HEK293 (cell line): ENCODE measurements at regions not wholly inside any gene's neighbourhood (a gene's known extent, or its start where the extent isn't known, plus 50 kb on each side); places are given as distances from the start of the nearest gene placed in this dataset.

Experiments
- CTCF ChIA-PET: fragments of 350-600 bp; formaldehyde crosslinking; extraction: SDS; loops from one replicate; lab custom pipeline; 2021; ENCODE audit warnings: antibody characterized with exemption; lab: Yijun Ruan, JAX
- POLR2A ChIA-PET: fragments of 300-600 bp; formaldehyde crosslinking; extraction: SDS; loops from one replicate; lab custom pipeline; 2020; ENCODE audit warnings: antibody characterized with exemption, inconsistent platforms; lab: Yijun Ruan, JAX
- H3K27ac ChIP-seq: fragments of 200-500 bp; sonication (Bioruptor generic); 2 replicates; pipeline ENCODE4 v1.5.1; 2014; ENCODE audit warnings: low read depth, low read length, control low read depth, inconsistent platforms; ENCODE audit errors: extremely low read depth
- H3K36me3 ChIP-seq, 2 experiments: fragments of 200-500 bp in 1 of 2; sonication (Bioruptor generic) in 1 of 2; 1 replicate in 1 of 2; 2 replicates in 1 of 2; pipeline ENCODE4 v1.5.1; 2014 to 2017; ENCODE audit warnings: inconsistent platforms in 2 of 2, low read length in 2 of 2; ENCODE audit not compliant: control insufficient read depth in 2 of 2, insufficient read depth in 1 of 2
- H3K4me1 ChIP-seq: fragments of 200-500 bp; sonication (Bioruptor generic); 2 replicates; pipeline ENCODE4 v1.5.1; 2014; ENCODE audit warnings: mild to moderate bottlenecking, low read length, inconsistent platforms; ENCODE audit not compliant: control insufficient read depth, insufficient read depth
- H3K4me3 ChIP-seq: 2 replicates; pipeline ENCODE4 v1.5.1; 2011; ENCODE audit warnings: low read depth, mild to moderate bottlenecking, control low read depth, low read length, moderate library complexity
- H3K9me3 ChIP-seq: fragments of 200-500 bp; sonication (Bioruptor generic); 2 replicates; pipeline ENCODE4 v1.5.1; 2014; ENCODE audit warnings: low read depth, low read length, inconsistent platforms; ENCODE audit not compliant: control insufficient read depth, insufficient read depth
- KLF9 ChIP-seq: fragments of 450-650 bp; formaldehyde crosslinking; IDR thresholded peaks from 2 replicates; pipeline ENCODE4 v1.5.1; 2016; ENCODE audit warnings: missing biosample characterization, missing genetic modification characterization, low read depth
- OVOL3 ChIP-seq: fragments of 450-650 bp; formaldehyde crosslinking; IDR thresholded peaks from 2 replicates; pipeline ENCODE4 v1.5.1; 2016; ENCODE audit warnings: missing biosample characterization, missing genetic modification characterization
- SCRT2 ChIP-seq: fragments of 450-650 bp; formaldehyde crosslinking; IDR thresholded peaks from 2 replicates; pipeline ENCODE4 v1.5.1; 2016; ENCODE audit warnings: missing biosample characterization, missing genetic modification characterization
- WT1 ChIP-seq: fragments of 450-650 bp; formaldehyde crosslinking; IDR thresholded peaks from 2 replicates; pipeline ENCODE4 v1.5.1; 2016; ENCODE audit warnings: missing biosample characterization, missing genetic modification characterization
- ZFHX2 ChIP-seq: fragments of 450-650 bp; formaldehyde crosslinking; conservative IDR thresholded peaks from 2 replicates; pipeline ENCODE4 v1.5.1; 2016; ENCODE audit warnings: missing biosample characterization, missing genetic modification characterization
- ZFP69B ChIP-seq: fragments of 450-650 bp; formaldehyde crosslinking; IDR thresholded peaks from 2 replicates; pipeline ENCODE4 v1.5.1; 2016; ENCODE audit warnings: missing biosample characterization, missing genetic modification characterization
- ZNF10 ChIP-seq: fragments of 450-650 bp; formaldehyde crosslinking; IDR thresholded peaks from 2 replicates; pipeline ENCODE4 v1.5.1; 2017; ENCODE audit warnings: missing biosample characterization, missing genetic modification characterization
- ZNF157 ChIP-seq: fragments of 450-650 bp; formaldehyde crosslinking; IDR thresholded peaks from 2 replicates; pipeline ENCODE4 v1.5.1; 2016; ENCODE audit warnings: missing biosample characterization, missing genetic modification characterization
- ZNF16 ChIP-seq: fragments of 450-650 bp; formaldehyde crosslinking; IDR thresholded peaks from 2 replicates; pipeline ENCODE4 v1.5.1; 2016; ENCODE audit warnings: low read depth, missing biosample characterization, missing genetic modification characterization
- ZNF184 ChIP-seq: fragments of 450-650 bp; IDR thresholded peaks from 2 replicates; pipeline ENCODE4 v1.5.1; 2018; ENCODE audit warnings: missing biosample characterization, mild to moderate bottlenecking, missing genetic modification characterization
- ZNF223 ChIP-seq: fragments of 450-650 bp; formaldehyde crosslinking; IDR thresholded peaks from 2 replicates; pipeline ENCODE4 v1.5.1; 2016; ENCODE audit warnings: missing biosample characterization, missing genetic modification characterization
- ZNF24 ChIP-seq: fragments of 450-650 bp; formaldehyde crosslinking; IDR thresholded peaks from 2 replicates; pipeline ENCODE4 v1.5.1; 2016; ENCODE audit warnings: missing biosample characterization, missing genetic modification characterization
- ZNF341 ChIP-seq: fragments of 450-650 bp; formaldehyde crosslinking; IDR thresholded peaks from 2 replicates; pipeline ENCODE4; 2016; ENCODE audit warnings: low read depth, missing biosample characterization, missing genetic modification characterization
- ZNF530 ChIP-seq: fragments of 450-650 bp; formaldehyde crosslinking; IDR thresholded peaks from 2 replicates; pipeline ENCODE4 v1.5.1; 2016; ENCODE audit warnings: low read depth, missing biosample characterization, missing genetic modification characterization
- ZSCAN23 ChIP-seq: fragments of 450-650 bp; formaldehyde crosslinking; IDR thresholded peaks from 2 replicates; pipeline ENCODE4 v1.5.1; 2016; ENCODE audit warnings: missing biosample characterization, missing genetic modification characterization
- TF ChIP-seq, protein P1 (sequence below): fragments of 450-650 bp; formaldehyde crosslinking; conservative IDR thresholded peaks from 2 replicates; pipeline ENCODE4 v1.5.1; 2016; ENCODE audit warnings: low read depth, missing biosample characterization, missing genetic modification characterization
- TF ChIP-seq, protein P2 (sequence below): fragments of 450-650 bp; formaldehyde crosslinking; IDR thresholded peaks from 2 replicates; pipeline ENCODE4 v1.5.1; 2016; ENCODE audit warnings: missing biosample characterization, missing genetic modification characterization
- TF ChIP-seq, protein P3 (sequence below): sonication (generic); formaldehyde crosslinking; IDR thresholded peaks from 2 replicates; pipeline ENCODE4 v1.8.1; 2022; ENCODE audit warnings: mild to moderate bottlenecking, moderate library complexity, missing genetic modification reagents
- TF ChIP-seq, protein P4 (sequence below): fragments of 450-650 bp; formaldehyde crosslinking; IDR thresholded peaks from 2 replicates; pipeline ENCODE4 v1.5.1; 2017; ENCODE audit warnings: missing biosample characterization, missing genetic modification characterization

DNA sequence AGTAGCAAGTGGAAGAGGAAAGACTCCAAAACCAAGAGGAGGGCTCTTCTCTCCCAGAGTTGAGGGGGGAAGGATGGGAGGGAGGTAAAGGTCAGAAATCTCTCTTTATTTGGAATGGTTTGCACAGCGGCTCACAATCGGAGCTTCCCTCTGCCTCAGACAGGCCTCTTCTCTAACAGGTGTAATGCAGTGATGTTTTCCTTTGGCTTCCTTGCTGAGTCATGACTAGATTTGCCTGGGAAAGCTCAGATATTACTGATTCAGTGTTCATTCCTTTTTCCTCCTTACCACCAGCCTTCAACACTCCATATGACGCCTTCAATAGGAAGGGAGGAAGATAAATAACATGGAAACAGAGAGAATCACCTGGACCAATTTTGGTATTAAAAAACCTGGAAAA is 136.6 kb downstream of the RNF152 start:
- TF ChIP-seq ZNF184 (tag by site-specific recombination) (no peak), ZNF341 (tag by site-specific recombination) (no peak), SCRT2 (no peak)
- ChIA-PET POLR2A (no interaction called here), CTCF (interaction anchor here (0.7 kb wide), 1 partner anchor 34 kb away, joined by 3 read pairs; no protein-coding TSS in a partner anchor)
- H3K4me3 ChIP-seq = no peak overlapping the region
- H3K4me1 ChIP-seq = no peaks in the 10 kb centered on the region
- no peaks in the 10 kb centered on the region for H3K36me3 ChIP-seq
- no peak overlapping the region for H3K27ac ChIP-seq
- no peaks in the 10 kb centered on the region for H3K9me3 ChIP-seq

DNA sequence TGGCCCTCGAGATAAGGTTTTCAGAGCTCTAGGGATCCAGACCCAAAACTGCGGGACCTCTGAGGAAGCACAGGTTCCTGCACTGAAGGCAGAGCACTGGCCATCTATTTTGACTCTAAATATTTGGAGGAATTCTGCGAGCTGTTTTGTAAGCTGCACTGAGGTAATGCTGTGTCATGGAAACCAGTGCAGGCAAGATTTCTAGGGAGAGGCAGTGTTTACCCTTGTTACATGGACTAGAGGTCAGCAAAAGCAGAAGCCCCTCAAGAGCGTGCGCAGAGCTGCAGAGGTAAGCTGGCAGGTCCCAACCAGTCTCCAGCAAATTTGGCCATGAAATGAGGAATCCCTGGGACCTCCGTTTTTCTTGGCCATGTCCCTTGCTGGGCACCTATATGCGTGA is 137.3 kb downstream of the RNF152 start:
- Histone ChIP-seq H3K9me3 (no peaks in the 10 kb centered on the region), H3K4me1 (no peaks in the 10 kb centered on the region), H3K4me3 (no peak overlapping the region), H3K36me3 (no peaks in the 10 kb centered on the region), H3K27ac (no peak overlapping the region)
- TF ChIP-seq ZNF223 (no peak), KLF9 (tag by site-specific recombination) (no peak), OVOL3 (tag by site-specific recombination) (no peak), ZNF10 (tag by site-specific recombination) (no peak), WT1 (tag by site-specific recombination) (no peak), ZNF24 (tag by site-specific recombination) (no peak), ZFHX2 (tag by site-specific recombination) (no peak), ZNF157 (tag by site-specific recombination) (no peak), ZSCAN23 (tag by site-specific recombination) (no peak), ZNF16 (tag by site-specific recombination) (no peak), ZNF530 (tag by site-specific recombination) (no peak), ZFP69B (tag by site-specific recombination) (no peak)
- TF ChIP-seq, protein P1, sequence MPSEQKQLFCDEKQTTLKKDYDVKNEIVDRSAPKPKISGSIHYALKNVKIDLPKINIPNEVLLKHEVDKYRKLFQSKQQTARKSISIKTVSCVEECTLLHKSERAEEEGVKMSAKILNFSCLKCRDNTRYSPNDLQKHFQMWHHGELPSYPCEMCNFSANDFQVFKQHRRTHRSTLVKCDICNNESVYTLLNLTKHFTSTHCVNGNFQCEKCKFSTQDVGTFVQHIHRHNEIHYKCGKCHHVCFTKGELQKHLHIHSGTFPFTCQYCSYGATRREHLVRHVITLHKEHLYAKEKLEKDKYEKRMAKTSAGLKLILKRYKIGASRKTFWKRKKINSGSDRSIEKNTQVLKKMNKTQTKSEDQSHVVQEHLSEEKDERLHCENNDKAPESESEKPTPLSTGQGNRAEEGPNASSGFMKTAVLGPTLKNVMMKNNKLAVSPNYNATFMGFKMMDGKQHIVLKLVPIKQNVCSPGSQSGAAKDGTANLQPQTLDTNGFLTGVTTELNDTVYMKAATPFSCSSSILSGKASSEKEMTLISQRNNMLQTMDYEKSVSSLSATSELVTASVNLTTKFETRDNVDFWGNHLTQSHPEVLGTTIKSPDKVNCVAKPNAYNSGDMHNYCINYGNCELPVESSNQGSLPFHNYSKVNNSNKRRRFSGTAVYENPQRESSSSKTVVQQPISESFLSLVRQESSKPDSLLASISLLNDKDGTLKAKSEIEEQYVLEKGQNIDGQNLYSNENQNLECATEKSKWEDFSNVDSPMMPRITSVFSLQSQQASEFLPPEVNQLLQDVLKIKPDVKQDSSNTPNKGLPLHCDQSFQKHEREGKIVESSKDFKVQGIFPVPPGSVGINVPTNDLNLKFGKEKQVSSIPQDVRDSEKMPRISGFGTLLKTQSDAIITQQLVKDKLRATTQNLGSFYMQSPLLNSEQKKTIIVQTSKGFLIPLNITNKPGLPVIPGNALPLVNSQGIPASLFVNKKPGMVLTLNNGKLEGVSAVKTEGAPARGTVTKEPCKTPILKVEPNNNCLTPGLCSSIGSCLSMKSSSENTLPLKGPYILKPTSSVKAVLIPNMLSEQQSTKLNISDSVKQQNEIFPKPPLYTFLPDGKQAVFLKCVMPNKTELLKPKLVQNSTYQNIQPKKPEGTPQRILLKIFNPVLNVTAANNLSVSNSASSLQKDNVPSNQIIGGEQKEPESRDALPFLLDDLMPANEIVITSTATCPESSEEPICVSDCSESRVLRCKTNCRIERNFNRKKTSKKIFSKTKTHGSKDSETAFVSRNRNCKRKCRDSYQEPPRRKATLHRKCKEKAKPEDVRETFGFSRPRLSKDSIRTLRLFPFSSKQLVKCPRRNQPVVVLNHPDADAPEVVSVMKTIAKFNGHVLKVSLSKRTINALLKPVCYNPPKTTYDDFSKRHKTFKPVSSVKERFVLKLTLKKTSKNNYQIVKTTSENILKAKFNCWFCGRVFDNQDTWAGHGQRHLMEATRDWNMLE (tag by site-specific recombination) = no peak
- TF ChIP-seq, protein P2, sequence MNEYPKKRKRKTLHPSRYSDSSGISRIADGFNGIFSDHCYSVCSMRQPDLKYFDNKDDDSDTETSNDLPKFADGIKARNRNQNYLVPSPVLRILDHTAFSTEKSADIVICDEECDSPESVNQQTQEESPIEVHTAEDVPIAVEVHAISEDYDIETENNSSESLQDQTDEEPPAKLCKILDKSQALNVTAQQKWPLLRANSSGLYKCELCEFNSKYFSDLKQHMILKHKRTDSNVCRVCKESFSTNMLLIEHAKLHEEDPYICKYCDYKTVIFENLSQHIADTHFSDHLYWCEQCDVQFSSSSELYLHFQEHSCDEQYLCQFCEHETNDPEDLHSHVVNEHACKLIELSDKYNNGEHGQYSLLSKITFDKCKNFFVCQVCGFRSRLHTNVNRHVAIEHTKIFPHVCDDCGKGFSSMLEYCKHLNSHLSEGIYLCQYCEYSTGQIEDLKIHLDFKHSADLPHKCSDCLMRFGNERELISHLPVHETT (tag by site-specific recombination) = no peak
- TF ChIP-seq, protein P3, sequence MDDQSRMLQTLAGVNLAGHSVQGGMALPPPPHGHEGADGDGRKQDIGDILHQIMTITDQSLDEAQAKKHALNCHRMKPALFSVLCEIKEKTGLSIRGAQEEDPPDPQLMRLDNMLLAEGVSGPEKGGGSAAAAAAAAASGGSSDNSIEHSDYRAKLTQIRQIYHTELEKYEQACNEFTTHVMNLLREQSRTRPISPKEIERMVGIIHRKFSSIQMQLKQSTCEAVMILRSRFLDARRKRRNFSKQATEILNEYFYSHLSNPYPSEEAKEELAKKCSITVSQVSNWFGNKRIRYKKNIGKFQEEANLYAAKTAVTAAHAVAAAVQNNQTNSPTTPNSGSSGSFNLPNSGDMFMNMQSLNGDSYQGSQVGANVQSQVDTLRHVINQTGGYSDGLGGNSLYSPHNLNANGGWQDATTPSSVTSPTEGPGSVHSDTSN (CRISPR knock-in tag) = no peak
- TF ChIP-seq, protein P4, sequence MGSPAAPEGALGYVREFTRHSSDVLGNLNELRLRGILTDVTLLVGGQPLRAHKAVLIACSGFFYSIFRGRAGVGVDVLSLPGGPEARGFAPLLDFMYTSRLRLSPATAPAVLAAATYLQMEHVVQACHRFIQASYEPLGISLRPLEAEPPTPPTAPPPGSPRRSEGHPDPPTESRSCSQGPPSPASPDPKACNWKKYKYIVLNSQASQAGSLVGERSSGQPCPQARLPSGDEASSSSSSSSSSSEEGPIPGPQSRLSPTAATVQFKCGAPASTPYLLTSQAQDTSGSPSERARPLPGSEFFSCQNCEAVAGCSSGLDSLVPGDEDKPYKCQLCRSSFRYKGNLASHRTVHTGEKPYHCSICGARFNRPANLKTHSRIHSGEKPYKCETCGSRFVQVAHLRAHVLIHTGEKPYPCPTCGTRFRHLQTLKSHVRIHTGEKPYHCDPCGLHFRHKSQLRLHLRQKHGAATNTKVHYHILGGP = no peak
- ChIA-PET POLR2A (interaction anchor here (0.6 kb wide), 1 partner anchor 29 kb away, joined by 3 read pairs; no protein-coding TSS in a partner anchor), CTCF (no interaction called here)
